K562 (cell line): ENCODE measurements at regions not wholly inside any gene's neighbourhood (a gene's known extent, or its start where the extent isn't known, plus 50 kb on each side); places are given as distances from the start of the nearest gene placed in this dataset.

Experiments
- CEBPB ChIP-seq: fragments of 450-650 bp; IDR thresholded peaks from 2 replicates; pipeline ENCODE4 v1.6.1; 2016; ENCODE audit warnings: missing genetic modification characterization, missing compliant biosample characterization
- HNRNPLL ChIP-seq: fragments of 200-400 bp; formaldehyde crosslinking; IDR thresholded peaks from 2 replicates; pipeline ENCODE4 v1.6.1; 2017; ENCODE audit warnings: low read length, low read depth, mild to moderate bottlenecking; ENCODE audit not compliant: poor library complexity, severe bottlenecking
- IRF9 ChIP-seq: fragments of 450-650 bp; IDR thresholded peaks from 2 replicates; pipeline ENCODE4 v1.6.1; 2016; ENCODE audit warnings: missing biosample characterization, missing genetic modification characterization
- MAFK ChIP-seq: IDR thresholded peaks from 2 replicates; pipeline ENCODE4 v1.6.1; 2011; ENCODE audit warnings: low read length, improper control_type of control experiment
- MTA3 ChIP-seq: fragments of 450-650 bp; formaldehyde crosslinking; IDR thresholded peaks from 2 replicates; pipeline ENCODE4 v1.6.1; 2017; ENCODE audit warnings: mild to moderate bottlenecking, borderline replicate concordance
- PBX2 ChIP-seq, 2 experiments: IDR thresholded peaks in 1 of 2; conservative IDR thresholded peaks in 1 of 2; 2 replicates each; pipeline ENCODE4 v1.6.1; 2016; ENCODE audit warnings: low read depth in 2 of 2, mild to moderate bottlenecking in 1 of 2, missing compliant biosample characterization in 1 of 2, missing genetic modification characterization in 1 of 2, moderate library complexity in 1 of 2
- RAD51 ChIP-seq: fragments of 450-650 bp; IDR thresholded peaks from 2 replicates; pipeline ENCODE4 v1.7.1; 2016; ENCODE audit warnings: low read depth, mild to moderate bottlenecking, borderline replicate concordance
- REST ChIP-seq, 2 experiments: fragments of 450-650 bp; formaldehyde crosslinking in 1 of 2; IDR thresholded peaks; 2 replicates each; pipeline versions ENCODE4 v1.4.0 to v1.6.1; 2014 to 2020; ENCODE audit warnings: mild to moderate bottlenecking in 2 of 2, borderline replicate concordance in 1 of 2, low read depth in 1 of 2
- SAP30 ChIP-seq: fragments of 200-600 bp; sonication (generic); IDR thresholded peaks from 2 replicates; pipeline ENCODE4 v1.6.1; 2012; ENCODE audit warnings: borderline replicate concordance, low read depth, mild to moderate bottlenecking, moderate library complexity, low read length, control low read depth, inconsistent platforms; ENCODE audit not compliant: insufficient read depth, poor library complexity, severe bottlenecking
- SIN3B ChIP-seq: fragments of 450-650 bp; IDR thresholded peaks from 2 replicates; pipeline ENCODE4 v1.6.1; 2017; ENCODE audit warnings: low read depth, mild to moderate bottlenecking, moderate library complexity
- TAF1 ChIP-seq: IDR thresholded peaks from 2 replicates; pipeline ENCODE4 v1.6.1; 2011; ENCODE audit warnings: mild to moderate bottlenecking, low read length, moderate library complexity; ENCODE audit not compliant: insufficient read depth, control insufficient read depth, severe bottlenecking; ENCODE audit errors: extremely low read depth
- TEAD2 ChIP-seq: fragments of 450-650 bp; IDR thresholded peaks from 2 replicates; pipeline ENCODE4 v1.6.1; 2016; ENCODE audit warnings: missing genetic modification characterization, control low read depth, missing compliant biosample characterization
- ZNF280A ChIP-seq: fragments of 450-650 bp; IDR thresholded peaks from 2 replicates; pipeline ENCODE4 v1.6.1; 2018; ENCODE audit warnings: mild to moderate bottlenecking, low read depth; ENCODE audit not compliant: partially characterized antibody
- ZNF76 ChIP-seq: fragments of 250-450 bp; sonication (Bioruptor Pico); IDR thresholded peaks from 2 replicates; pipeline ENCODE4 v1.4.0; 2020; ENCODE audit warnings: mild to moderate bottlenecking, moderate library complexity, borderline replicate concordance

GRCh38 chr6:55643861-55644260 is 64.9 kb upstream of the HMGCLL1 start (continued):
- TF ChIP-seq REST (IDR thresholded peaks at IDR 0.05; ENCODE audit: borderline replicate concordance), result no peak
- TF ChIP-seq REST (CRISPR knock-in tag; IDR thresholded peaks at IDR 0.05; ENCODE audit: low read depth), result no peak
- TF ChIP-seq TAF1, result no peak
- TF ChIP-seq PBX2 (CRISPR knock-in tag; IDR thresholded peaks at IDR 0.05; ENCODE audit: low read depth), result no peak
- no peak for TF ChIP-seq PBX2 (tag; conservative IDR thresholded peaks at IDR 0.05; ENCODE audit: low read depth)
- TF ChIP-seq MTA3, result no peak
- no peak for TF ChIP-seq IRF9 (tag)
- TF ChIP-seq ZNF76 (CRISPR knock-in tag), result no peak
- no peak for TF ChIP-seq CEBPB (tag)
- TF ChIP-seq ZNF280A, result no peak
- TF ChIP-seq TEAD2 (tag), result no peak
- no peak for TF ChIP-seq HNRNPLL
- no peak for TF ChIP-seq SAP30
- TF ChIP-seq RAD51, result no peak
- TF ChIP-seq MAFK, result no peak
- TF ChIP-seq SIN3B, result no peak
